ENCODE measurements at regions not wholly inside any gene's neighbourhood (a gene's known extent, or its start where the extent isn't known, plus 50 kb on each side); places are given as distances from the start of the nearest gene placed in this dataset.

DNA sequence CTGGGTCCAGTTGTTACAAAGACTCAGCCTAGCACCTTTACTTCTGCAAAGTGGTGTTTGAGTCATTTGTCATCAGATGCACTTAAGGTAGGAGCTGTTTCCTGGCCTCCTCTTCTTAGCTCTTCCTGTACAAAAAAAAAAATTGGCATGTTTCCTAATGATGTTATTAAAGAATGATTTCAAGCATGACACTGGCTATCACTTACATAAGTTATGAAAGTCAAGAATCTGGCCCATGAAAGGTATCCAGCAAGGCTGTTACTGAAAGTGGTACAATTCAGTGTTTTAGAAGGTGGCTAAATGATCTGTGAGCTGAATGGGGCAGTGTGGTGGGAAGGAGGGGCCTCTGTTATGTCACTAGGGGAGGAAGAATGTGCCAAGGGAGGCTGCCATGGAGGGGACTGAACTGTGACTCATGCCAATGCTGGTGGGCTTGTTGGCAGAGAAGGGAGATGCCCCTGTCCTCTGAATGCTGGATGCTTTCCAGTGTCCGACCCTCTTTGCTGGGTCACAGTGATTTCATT lies 175.1 kb upstream of the MAP1B start:
- TF ChIP-seq, protein P1, sequence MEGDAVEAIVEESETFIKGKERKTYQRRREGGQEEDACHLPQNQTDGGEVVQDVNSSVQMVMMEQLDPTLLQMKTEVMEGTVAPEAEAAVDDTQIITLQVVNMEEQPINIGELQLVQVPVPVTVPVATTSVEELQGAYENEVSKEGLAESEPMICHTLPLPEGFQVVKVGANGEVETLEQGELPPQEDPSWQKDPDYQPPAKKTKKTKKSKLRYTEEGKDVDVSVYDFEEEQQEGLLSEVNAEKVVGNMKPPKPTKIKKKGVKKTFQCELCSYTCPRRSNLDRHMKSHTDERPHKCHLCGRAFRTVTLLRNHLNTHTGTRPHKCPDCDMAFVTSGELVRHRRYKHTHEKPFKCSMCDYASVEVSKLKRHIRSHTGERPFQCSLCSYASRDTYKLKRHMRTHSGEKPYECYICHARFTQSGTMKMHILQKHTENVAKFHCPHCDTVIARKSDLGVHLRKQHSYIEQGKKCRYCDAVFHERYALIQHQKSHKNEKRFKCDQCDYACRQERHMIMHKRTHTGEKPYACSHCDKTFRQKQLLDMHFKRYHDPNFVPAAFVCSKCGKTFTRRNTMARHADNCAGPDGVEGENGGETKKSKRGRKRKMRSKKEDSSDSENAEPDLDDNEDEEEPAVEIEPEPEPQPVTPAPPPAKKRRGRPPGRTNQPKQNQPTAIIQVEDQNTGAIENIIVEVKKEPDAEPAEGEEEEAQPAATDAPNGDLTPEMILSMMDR (conservative IDR thresholded peaks at IDR 0.05): no peak
- no peak for TF ChIP-seq ZFX (IDR thresholded peaks at IDR 0.05)

Data from C4-2B (cell line).